Endothelial cell of umbilical vein (primary cell): ENCODE measurements at regions not wholly inside any gene's neighbourhood (a gene's known extent, or its start where the extent isn't known, plus 50 kb on each side); places are given as distances from the start of the nearest gene placed in this dataset.

Experiments used
- BruUV-seq: library from RNA; stranded (reverse); fragments of 400-500 nt; replicated peaks from 2 replicates; lab custom pipeline; 2021; lab: Mats Ljungman, UMichigan
- CTCF ChIA-PET: fragments of 300-600, 350-600 bp; sonication (Branson Sonifier 250); formaldehyde crosslinking; loops from one replicate; lab custom pipeline; 2021; ENCODE audit warnings: antibody characterized with exemption, inconsistent platforms; lab: Charles Lee
- POLR2A ChIA-PET: fragments of 300-600, 350-600 bp; sonication (Branson Sonifier 250); formaldehyde crosslinking; loops from one replicate; lab custom pipeline; 2021; ENCODE audit warnings: antibody characterized with exemption, inconsistent platforms; lab: Charles Lee
- DNase-seq: peaks from one replicate; pipeline ENCODE4 v3.0.0-alpha.2; 2011; ENCODE audit warnings: low read depth, low spot score
- FAIRE-seq: peaks from 2 replicates; lab custom pipeline; 2011; peaks lifted over from hg19 to GRCh38; lab: Jason Lieb, UNC
- H2AFZ ChIP-seq: 2 replicates; pipeline ENCODE4 v1.6.0; 2012; ENCODE audit warnings: low read depth, low read length, control low read depth, inconsistent platforms
- H3K27ac ChIP-seq: 2 replicates; pipeline ENCODE4 v1.5.1; 2011; ENCODE audit warnings: low read depth, mild to moderate bottlenecking, control low read depth, low read length, moderate library complexity; ENCODE audit not compliant: insufficient read depth
- H3K27me3 ChIP-seq, 2 experiments: 2 replicates each; pipeline versions ENCODE4 v1.6.0 to v1.6.1; 2011; ENCODE audit warnings: low read length in 2 of 2, mixed read lengths in 1 of 2; ENCODE audit not compliant: control insufficient read depth in 2 of 2, insufficient read depth in 2 of 2
- H3K36me3 ChIP-seq, 2 experiments: 2 replicates in 1 of 2; 3 replicates in 1 of 2; pipeline ENCODE4 v1.5.1; 2011; ENCODE audit warnings: low read length in 2 of 2, mild to moderate bottlenecking in 1 of 2, moderate library complexity in 1 of 2; ENCODE audit not compliant: control insufficient read depth in 2 of 2, insufficient read depth in 2 of 2; ENCODE audit errors: extremely low read depth in 1 of 2
- H3K4me1 ChIP-seq: 3 replicates; pipeline ENCODE4 v1.5.1; 2011; ENCODE audit warnings: mild to moderate bottlenecking, low read length; ENCODE audit not compliant: control insufficient read depth, insufficient read depth; ENCODE audit errors: extremely low read depth
- H3K4me2 ChIP-seq: 2 replicates; pipeline ENCODE4 v1.6.1; 2011; ENCODE audit warnings: low read length, control low read depth, mixed read lengths; ENCODE audit not compliant: insufficient read depth
- H3K4me3 ChIP-seq, 3 experiments: fragments of 200-600 bp in 1 of 3; sonication (generic), shearing (Covaris generic) in 1 of 3; replicated peaks in 1 of 3; 2 replicates each; pipeline ENCODE4 v1.5.1; 2011 to 2016; ENCODE audit warnings: control low read depth in 3 of 3, low read length in 3 of 3, mild to moderate bottlenecking in 2 of 3, inconsistent platforms in 1 of 3, low read depth in 1 of 3, moderate library complexity in 1 of 3; ENCODE audit not compliant: insufficient read depth in 1 of 3
- H3K79me2 ChIP-seq: 2 replicates; pipeline ENCODE4 v1.6.0; 2012; ENCODE audit warnings: low read length, inconsistent platforms; ENCODE audit not compliant: control insufficient read depth, insufficient read depth
- H3K9ac ChIP-seq: replicated peaks from 2 replicates; pipeline ENCODE3; 2011; ENCODE audit warnings: low read length, control low read depth; ENCODE audit not compliant: insufficient read depth; ENCODE audit errors: extremely low read depth
- H3K9me1 ChIP-seq: replicated peaks from 3 replicates; pipeline ENCODE4 v1.6.0; 2011; ENCODE audit warnings: mild to moderate bottlenecking, low read length; ENCODE audit not compliant: control insufficient read depth, insufficient read depth; ENCODE audit errors: extremely low read depth
- H3K9me3 ChIP-seq: replicated peaks from 2 replicates; pipeline ENCODE4 v1.5.1; 2012; ENCODE audit warnings: low read length, inconsistent platforms; ENCODE audit not compliant: control insufficient read depth, insufficient read depth
- H4K20me1 ChIP-seq: replicated peaks from 2 replicates; pipeline ENCODE3; 2011; ENCODE audit warnings: mild to moderate bottlenecking, low read length; ENCODE audit not compliant: control insufficient read depth, insufficient read depth; ENCODE audit errors: extremely low read depth
- CTCF ChIP-seq, 2 donors: IDR thresholded peaks; 1 replicate in 1 of 2; 2 replicates in 1 of 2; pipeline ENCODE4 v1.5.1; 2011; ENCODE audit warnings: low read length in 2 of 2, mild to moderate bottlenecking in 2 of 2, moderate library complexity in 2 of 2, control low read depth in 1 of 2, inconsistent platforms in 1 of 2, low read depth in 1 of 2; ENCODE audit not compliant: insufficient read depth in 1 of 2; ENCODE audit errors: extremely low read depth in 1 of 2
- EZH2 ChIP-seq: IDR thresholded peaks from 2 replicates; pipeline ENCODE4 v1.6.1; 2012; ENCODE audit warnings: borderline replicate concordance, low read depth, mild to moderate bottlenecking, moderate library complexity, low read length, inconsistent platforms; ENCODE audit not compliant: severe bottlenecking
- FOS ChIP-seq: IDR thresholded peaks from 2 replicates; pipeline ENCODE4 v1.6.1; 2011; ENCODE audit warnings: mild to moderate bottlenecking, low read length, moderate library complexity, borderline replicate concordance; ENCODE audit not compliant: insufficient read depth
- GATA2 ChIP-seq: IDR thresholded peaks from 2 replicates; pipeline ENCODE4 v1.7.0; 2011; ENCODE audit warnings: low read depth, mild to moderate bottlenecking, moderate library complexity, mixed read lengths, low read length; ENCODE audit not compliant: insufficient read length, insufficient read depth
- JUN ChIP-seq: IDR thresholded peaks from 2 replicates; pipeline ENCODE4 v1.6.1; 2011; ENCODE audit warnings: borderline replicate concordance, low read depth; ENCODE audit not compliant: insufficient read length, insufficient read depth
- MAX ChIP-seq: IDR thresholded peaks from 2 replicates; pipeline ENCODE4 v1.6.1; 2011; ENCODE audit not compliant: insufficient read depth, insufficient read length
- MYC ChIP-seq: IDR thresholded peaks from one replicate; pipeline ENCODE4 v1.6.1; 2011; ENCODE audit warnings: mild to moderate bottlenecking, low read depth, low read length
- POLR2A ChIP-seq: IDR thresholded peaks from 2 replicates; pipeline ENCODE4 v1.6.1; 2012; ENCODE audit warnings: low read depth, mild to moderate bottlenecking, control low read depth, low read length
- POLR2AphosphoS5 ChIP-seq: IDR thresholded peaks from 2 replicates; pipeline ENCODE4 v1.6.1; 2012; ENCODE audit warnings: low read depth, mild to moderate bottlenecking, control low read depth, low read length, moderate library complexity; ENCODE audit not compliant: insufficient read depth
- dilution Hi-C: fragments of 300-500 bp; cut with MboI; formaldehyde crosslinking; loops from one replicate; pipeline ENCODE4 v1.15.0; 2019; ENCODE audit warnings: low sequenced_read_pairs; ENCODE audit not compliant: extremely low pct_ligation_motif_present
- intact Hi-C: fragments of 100-400 bp; cut with micrococcal nuclease; formaldehyde crosslinking; loops from one replicate; pipeline ENCODE4 v1.10.0; 2022

- no peak overlapping the region for H3K27ac ChIP-seq
- dilution Hi-C loops = no loop called here
- FAIRE-seq (no peak), DNase-seq (no peak)
- H3K4me3 ChIP-seq = no peak overlapping the region
- no peak overlapping the region for H3K4me2 ChIP-seq
- H4K20me1 ChIP-seq = no peaks in the 10 kb centered on the region
- BruUV-seq = no TSS peak
- no peaks in the 10 kb centered on the region for H3K4me1 ChIP-seq
- intact Hi-C loops = loop anchor here (1.0 kb wide), 6 partner anchors 51 to 588 kb away; no protein-coding TSS in a partner anchor
- ChIA-PET CTCF (interaction anchor here (0.7 to 4.9 kb wide), 6 partner anchors 17 to 587 kb away, joined by 3 to 47 read pairs (median 6); no protein-coding TSS in a partner anchor), POLR2A (no interaction called here)
- H3K9me1 ChIP-seq = no peaks in the 10 kb centered on the region
- H3K27me3 ChIP-seq = peaks cover 0 to 2% of the 10 kb centered on the region in 2 experiments
- no peaks in the 10 kb centered on the region for H3K9me3 ChIP-seq
- H2AFZ ChIP-seq = no peak overlapping the region
- H3K9ac ChIP-seq = no peak overlapping the region
- TF ChIP-seq JUN (no peak), GATA2 (no peak), EZH2 (no peak), CTCF (IDR thresholded peaks at IDR 0.05; ENCODE audit: extremely low read depth in 1 of 2, insufficient read depth in 1 of 2, low read depth in 1 of 2, low read length in 2 of 2) (no peak), FOS (no peak), MAX (no peak), MYC (no peak), POLR2AphosphoS5 (no peak), POLR2A (no peak)
- H3K79me2 ChIP-seq = no peaks in the 10 kb centered on the region
- H3K36me3 ChIP-seq = no peaks in the 10 kb centered on the region
Measured at GRCh38 chr13:91134803-91135184, 212.7 kb upstream of the MIR17HG start.
